Ovary (tissue), 7 donors: ENCODE measurements at regions not wholly inside any gene's neighbourhood (a gene's known extent, or its start where the extent isn't known, plus 50 kb on each side); places are given as distances from the start of the nearest gene placed in this dataset.

ENCODE experiments used
- DNase-seq, 5 donors: peaks; one replicate each; pipeline ENCODE4 v3.0.0-alpha.2; 2019 to 2020
- H3K27ac ChIP-seq, 2 donors: fragments of 200-600 bp; one replicate each; pipeline versions ENCODE4 v1.5.1 to v1.8.0; 2019 to 2022
- H3K27me3 ChIP-seq: fragments of 200-600 bp; one replicate; pipeline ENCODE4 v1.8.0; 2022
- H3K36me3 ChIP-seq: fragments of 200-600 bp; sonication (generic); one replicate; pipeline ENCODE4 v1.5.1; 2019
- H3K4me1 ChIP-seq: one replicate; pipeline ENCODE4 v1.8.1; 2013; ENCODE audit warnings: mild to moderate bottlenecking, moderate library complexity; ENCODE audit not compliant: insufficient read depth
- H3K4me3 ChIP-seq: fragments of 200-600 bp; sonication (generic); one replicate; pipeline ENCODE4 v1.5.1; 2017
- H3K9me3 ChIP-seq, 2 donors: fragments of 200-600 bp in 1 of 2; sonication (generic) in 1 of 2; one replicate each; pipeline versions ENCODE4 v1.5.1 to v1.8.1; 2013 to 2019; ENCODE audit warnings: mild to moderate bottlenecking in 1 of 2, moderate library complexity in 1 of 2
- CTCF ChIP-seq, 3 donors: fragments of 450-650 bp in 2 of 3; fragments of 200-600 bp in 1 of 3; IDR thresholded peaks; one replicate each; pipeline versions ENCODE4 v1.5.1 to v1.8.0; 2016 to 2022; ENCODE audit warnings: antibody characterized with exemption in 3 of 3, mild to moderate bottlenecking in 1 of 3
- EP300 ChIP-seq: sonication (generic); formaldehyde crosslinking; IDR thresholded peaks from one replicate; pipeline ENCODE4 v1.6.1; 2017; ENCODE audit warnings: antibody characterized with exemption
- POLR2A ChIP-seq: fragments of 450-650 bp; IDR thresholded peaks from one replicate; pipeline ENCODE4 v1.6.1; 2017; ENCODE audit warnings: antibody characterized with exemption, mild to moderate bottlenecking, moderate library complexity
- WGBS, 3 donors: extraction: QIAGEN DNeasy Blood & Tissue Kit in 1 of 3; methylation state at CpG; one replicate each; pipeline versions ENCODE4 v1.1.5 to v1.1.7; 2013 to 2017; 5-methylcytosine and 5-hydroxymethylcytosine counted together
- intact Hi-C, 4 donors: fragments of 100-400 bp; cut with DNase I; formaldehyde crosslinking; loops; one replicate each; pipeline versions ENCODE4 v1.11.0 to v1.15.1; 2022 to 2023
- donor health status: DM: no; HTN: no; CAD: no; lungs with moderate emphysema.
- donor health status: DM: no; HTN: no; CAD: no.
- donor health status: Bipolar disorder and iron deficiency.
- donor health status: DM: no; HTN: no; CAD: no.
- donor health status: DM: yes; HTN: yes; CAD: no.

DNA sequence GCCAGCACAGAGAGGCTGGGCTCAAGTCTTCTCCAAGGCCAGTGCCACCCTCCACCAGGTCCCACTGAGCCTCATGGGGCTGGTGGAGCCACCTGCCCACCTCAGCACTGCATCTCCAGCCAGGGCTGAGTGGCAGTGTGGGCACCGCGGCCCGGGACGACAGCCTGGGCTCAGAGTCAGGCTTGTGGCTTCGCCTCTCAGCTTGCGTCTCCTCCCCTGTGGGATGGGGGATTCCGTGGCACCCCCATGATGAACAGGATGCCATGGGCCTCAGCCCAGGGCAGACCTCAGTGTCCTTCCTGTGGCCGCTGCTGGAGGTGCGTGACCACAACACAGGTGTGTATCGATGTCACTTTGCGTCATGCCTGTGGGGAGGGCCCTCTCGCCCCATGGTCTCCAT, 136.4 kb upstream of the PPP1R26 start:
- H3K9me3 ChIP-seq, result no peaks in the 10 kb centered on the region
- no peaks in the 10 kb centered on the region for H3K27me3 ChIP-seq
- TF ChIP-seq CTCF (IDR thresholded peaks at IDR 0.05) (no peak), EP300 (no peak), POLR2A (no peak)
- no peak for DNase-seq
- WGBS, 3 donors, result 88 to 93% (median 91%) methylated on average over 12 of the region's 12 CpGs
- intact Hi-C loops, result loop anchor here (5.0 to 10.0 kb wide), 3 partner anchors 251 to 648 kb away; partner anchors contain the start of gene OLFM1 (in 3 of the 4)
- H3K27ac ChIP-seq, result no peak overlapping the region
- H3K4me1 ChIP-seq, result peaks cover 9% of the 10 kb centered on the region
- no peaks in the 10 kb centered on the region for H3K36me3 ChIP-seq
- no peak overlapping the region for H3K4me3 ChIP-seq

- H3K9me3 ChIP-seq, result no peaks in the 10 kb centered on the region
- 14 to 18% (median 17%) methylated on average over 19 to 25 of the region's 25 CpGs for WGBS, 3 donors
- DNase-seq, result peak; percentile 52 to 80 (median 72)
- H3K27me3 ChIP-seq, result no peaks in the 10 kb centered on the region
- H3K27ac ChIP-seq, result no peak overlapping the region
- TF ChIP-seq CTCF (IDR thresholded peaks at IDR 0.05), result peak; percentile 60 to 67 (median 60)
- TF ChIP-seq EP300, result no peak
- no peak overlapping the region for H3K4me3 ChIP-seq
- H3K36me3 ChIP-seq, result no peaks in the 10 kb centered on the region
- H3K4me1 ChIP-seq, result peaks cover 9% of the 10 kb centered on the region
- intact Hi-C loops, result loop anchor here (5.0 to 10.0 kb wide), 3 partner anchors 252 to 649 kb away; partner anchors contain the start of gene OLFM1 (in 3 of the 4)
Observed at GRCh38 chr9:135343837-135344522, 135.6 kb upstream of the PPP1R26 start.

DNA sequence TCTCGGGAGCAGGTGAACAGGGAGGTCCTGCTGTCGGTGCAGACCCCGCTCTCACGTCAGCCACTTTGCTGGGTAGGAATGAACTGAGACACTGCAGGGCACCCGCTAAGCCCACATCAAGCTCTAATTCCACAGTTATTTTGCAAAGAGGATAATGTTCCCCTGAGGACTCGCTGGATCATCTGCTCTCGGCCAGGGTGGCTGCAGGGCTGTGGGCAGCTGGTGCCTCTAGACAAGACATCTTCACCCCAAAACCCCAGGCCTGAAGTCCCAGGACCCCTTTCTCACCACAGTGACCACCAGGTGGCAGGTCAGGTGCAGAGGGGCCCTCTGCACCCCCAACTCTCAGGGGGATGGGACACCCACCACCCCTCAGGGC, 135.1 kb upstream of the PPP1R26 start:
- no peak overlapping the region for H3K4me3 ChIP-seq
- WGBS, 3 donors, result 76 to 81% (median 79%) methylated on average over 7 of the region's 7 CpGs
- H3K27ac ChIP-seq, result no peak overlapping the region
- no peaks in the 10 kb centered on the region for H3K36me3 ChIP-seq
- no peak for TF ChIP-seq POLR2A
- TF ChIP-seq EP300, result no peak
- no peak for TF ChIP-seq CTCF (IDR thresholded peaks at IDR 0.05)
- H3K4me1 ChIP-seq, result peaks cover 8% of the 10 kb centered on the region
- H3K27me3 ChIP-seq, result no peaks in the 10 kb centered on the region
- no peak for DNase-seq
- intact Hi-C loops, result loop anchor here (5.0 to 10.0 kb wide), 3 partner anchors 252 to 650 kb away; partner anchors contain the start of gene OLFM1 (in 3 of the 4)
- no peaks in the 10 kb centered on the region for H3K9me3 ChIP-seq

GRCh38 chr9:135344915-135345500, 134.6 kb upstream of the PPP1R26 start:
- Histone ChIP-seq H3K27me3 (no peaks in the 10 kb centered on the region), H3K27ac (no peak overlapping the region), H3K36me3 (no peaks in the 10 kb centered on the region), H3K4me1 (peaks cover 7% of the 10 kb centered on the region), H3K4me3 (no peak overlapping the region), H3K9me3 (no peaks in the 10 kb centered on the region)
- TF ChIP-seq EP300, result no peak
- TF ChIP-seq POLR2A, result no peak
- no peak for TF ChIP-seq CTCF (IDR thresholded peaks at IDR 0.05)
- intact Hi-C loops, result loop anchor here (5.0 to 10.0 kb wide), 3 partner anchors 253 to 650 kb away; partner anchors contain the start of gene OLFM1 (in 3 of the 4)
- no peak for DNase-seq
- WGBS, 3 donors, result 70 to 78% (median 77%) methylated on average over 19 of the region's 19 CpGs
